Skeletal muscle satellite cell (primary cell): ENCODE measurements at regions not wholly inside any gene's neighbourhood (a gene's known extent, or its start where the extent isn't known, plus 50 kb on each side); places are given as distances from the start of the nearest gene placed in this dataset.

Experiments used
- H3K27me3 ChIP-seq: 2 replicates; pipeline ENCODE4 v1.7.0; 2013; ENCODE audit warnings: low read length; ENCODE audit not compliant: control insufficient read depth, insufficient read depth
- H3K36me3 ChIP-seq: 2 replicates; pipeline ENCODE4 v1.7.0; 2013; ENCODE audit warnings: mild to moderate bottlenecking, control low read depth, low read length; ENCODE audit not compliant: insufficient read depth
- H3K4me1 ChIP-seq: 2 replicates; pipeline ENCODE4 v1.7.0; 2013; ENCODE audit warnings: low read length; ENCODE audit not compliant: control insufficient read depth, insufficient read depth
- H3K4me2 ChIP-seq: 2 replicates; pipeline ENCODE4 v1.7.0; 2013; ENCODE audit warnings: mild to moderate bottlenecking, low read length
- H3K4me3 ChIP-seq: 2 replicates; pipeline ENCODE4 v1.7.0; 2013; ENCODE audit warnings: low read length
- H3K9ac ChIP-seq: 2 replicates; pipeline ENCODE4 v1.7.0; 2013; ENCODE audit warnings: mild to moderate bottlenecking, low read depth, low read length, moderate library complexity
- H3K9me3 ChIP-seq: replicated peaks from 2 replicates; pipeline ENCODE4 v1.7.0; 2013; ENCODE audit warnings: mild to moderate bottlenecking, control low read depth, low read length

- no peaks in the 10 kb centered on the region for H3K9me3 ChIP-seq
- H3K27me3 ChIP-seq = peaks cover 21% of the 10 kb centered on the region
- no peaks in the 10 kb centered on the region for H3K36me3 ChIP-seq
- H3K9ac ChIP-seq = no peak overlapping the region
- H3K4me3 ChIP-seq = no peak overlapping the region
- H3K4me2 ChIP-seq = no peak overlapping the region
- H3K4me1 ChIP-seq = peaks cover 6% of the 10 kb centered on the region
Measured at GRCh38 chr7:27472043-27472442, 190.6 kb downstream of the HIBADH start.
